Inferior parietal cortex (tissue), 1 donor: ENCODE measurements at regions not wholly inside any gene's neighbourhood (a gene's known extent, or its start where the extent isn't known, plus 50 kb on each side); places are given as distances from the start of the nearest gene placed in this dataset.

Experiments used
- DNase-seq: peaks from one replicate; pipeline ENCODE4 v3.0.0-alpha.2; 2016; ENCODE audit errors: extremely low spot score

- no peak for DNase-seq
Measured at GRCh38 chr11:70607561-70607960, 209.2 kb downstream of the CTTN start.

DNA sequence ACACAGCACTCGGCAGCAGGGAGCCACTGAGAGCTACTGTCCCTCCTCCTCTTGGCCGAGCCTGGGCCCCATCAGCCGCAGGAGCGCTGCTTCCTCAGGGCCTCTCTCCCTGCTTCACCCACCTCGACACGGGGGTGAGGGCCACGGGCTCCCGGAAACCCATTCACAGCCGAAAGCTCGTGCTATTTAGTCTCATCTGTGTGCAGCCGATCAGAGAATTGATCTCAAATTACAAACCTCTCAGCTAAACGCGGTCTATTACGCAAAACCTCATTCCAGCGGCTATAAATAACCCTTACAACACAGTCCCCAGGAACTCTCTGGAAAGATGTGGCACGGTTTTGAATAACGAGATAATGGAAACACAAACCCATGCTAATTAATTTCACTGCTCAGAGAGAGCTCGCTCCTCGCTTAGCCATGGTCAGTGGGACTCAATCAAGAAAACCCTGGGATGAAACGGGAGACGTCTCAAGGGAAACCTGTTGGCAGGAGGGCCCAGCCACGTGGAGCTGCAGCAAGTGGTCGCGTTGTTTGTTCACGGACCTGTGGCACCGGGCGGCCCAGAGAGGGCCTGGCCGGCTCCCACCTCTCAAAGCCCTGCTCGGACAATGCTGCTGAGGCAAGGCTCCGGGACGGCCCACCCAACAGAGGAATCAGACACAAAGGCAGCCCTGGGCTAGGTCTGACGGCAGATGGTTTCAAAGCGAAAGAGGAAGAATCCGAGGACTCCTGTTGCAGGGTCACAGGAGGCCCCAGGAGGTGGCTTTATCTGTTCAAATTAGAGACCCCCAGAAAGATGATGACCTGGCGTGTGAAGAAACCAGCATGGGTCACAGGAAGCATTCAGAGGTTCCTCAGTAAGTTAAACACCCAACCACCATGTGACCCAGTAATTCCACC lies 210.5 kb downstream of the CTTN start:
- no peak for DNase-seq

DNA sequence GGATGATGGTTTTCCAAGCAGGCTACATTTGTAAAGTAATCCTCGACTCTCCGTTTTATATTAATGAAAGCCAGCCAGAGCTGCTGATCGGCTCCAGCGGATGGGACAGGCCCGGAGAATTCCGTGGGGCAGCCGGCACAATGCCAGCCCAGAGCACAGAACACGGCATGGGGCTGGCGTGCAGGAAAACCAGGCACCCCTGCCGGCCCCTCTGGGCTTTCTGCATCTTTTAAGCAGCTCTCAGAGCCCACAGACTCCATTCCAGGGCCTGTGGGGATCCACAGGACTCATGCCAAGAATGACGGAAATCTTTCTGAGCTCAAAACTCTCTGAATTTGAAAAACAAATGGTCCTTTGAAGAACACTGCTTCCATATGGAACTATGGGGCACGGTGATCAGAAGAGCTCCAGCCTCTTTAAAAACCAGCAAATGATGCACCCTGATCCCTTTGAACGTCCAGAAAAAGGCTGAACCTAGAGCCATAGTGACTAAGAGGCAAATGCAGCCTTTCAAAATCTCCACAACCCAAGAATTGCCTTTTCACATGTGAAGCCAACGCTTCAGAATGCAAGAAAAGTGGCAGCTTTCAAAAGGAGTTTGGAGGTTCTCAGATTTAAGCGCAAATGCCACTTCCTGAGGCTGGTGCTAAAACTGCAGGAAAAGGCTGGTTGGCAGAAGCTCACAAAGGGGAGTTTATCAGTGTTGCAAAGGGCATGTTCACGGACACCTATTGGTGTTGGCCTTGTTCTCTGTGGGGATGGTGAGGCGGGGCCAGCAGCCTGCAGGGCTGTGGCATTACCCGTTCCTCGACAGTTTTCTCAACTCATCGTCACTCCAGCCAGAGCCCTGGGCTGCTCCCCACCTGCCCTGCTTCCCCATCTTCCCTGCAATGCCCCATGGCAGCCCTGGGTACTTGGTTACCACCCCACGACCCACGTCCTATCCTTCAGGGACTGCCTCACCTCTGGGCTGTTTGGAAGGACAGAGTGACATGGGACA lies 212.5 kb downstream of the CTTN start:
- DNase-seq = no peak

DNA sequence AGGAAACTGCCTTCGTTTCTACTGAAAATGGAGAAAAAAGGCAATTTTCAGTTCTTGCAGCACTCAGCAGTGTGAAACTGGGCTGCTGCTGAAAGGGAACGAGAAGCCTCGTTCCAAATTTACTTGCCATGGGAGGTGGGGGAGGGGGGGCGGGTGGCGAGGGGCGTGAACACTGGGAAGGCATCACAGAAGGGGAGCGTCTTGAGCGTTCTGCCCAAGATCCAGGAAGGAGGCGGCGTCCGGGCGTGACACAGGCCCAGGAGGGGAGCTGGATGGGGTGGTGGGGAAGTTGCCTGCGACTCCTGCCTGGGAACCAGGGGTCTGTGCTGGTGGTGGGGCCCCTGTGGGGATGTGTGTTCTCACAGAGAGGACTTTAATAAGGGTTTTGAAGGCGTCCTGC lies 213.5 kb downstream of the CTTN start:
- no peak for DNase-seq

GRCh38 chr11:70612459-70613141 lies 214.3 kb downstream of the CTTN start:
- DNase-seq = no peak

- DNase-seq = no peak
Measured at GRCh38 chr11:70614034-70614681, 215.8 kb downstream of the CTTN start.

GRCh38 chr11:70615036-70615875 lies 216.9 kb downstream of the CTTN start:
- DNase-seq = no peak

- DNase-seq = no peak
Measured at GRCh38 chr11:70616317-70616716, 218.0 kb downstream of the CTTN start.

DNA sequence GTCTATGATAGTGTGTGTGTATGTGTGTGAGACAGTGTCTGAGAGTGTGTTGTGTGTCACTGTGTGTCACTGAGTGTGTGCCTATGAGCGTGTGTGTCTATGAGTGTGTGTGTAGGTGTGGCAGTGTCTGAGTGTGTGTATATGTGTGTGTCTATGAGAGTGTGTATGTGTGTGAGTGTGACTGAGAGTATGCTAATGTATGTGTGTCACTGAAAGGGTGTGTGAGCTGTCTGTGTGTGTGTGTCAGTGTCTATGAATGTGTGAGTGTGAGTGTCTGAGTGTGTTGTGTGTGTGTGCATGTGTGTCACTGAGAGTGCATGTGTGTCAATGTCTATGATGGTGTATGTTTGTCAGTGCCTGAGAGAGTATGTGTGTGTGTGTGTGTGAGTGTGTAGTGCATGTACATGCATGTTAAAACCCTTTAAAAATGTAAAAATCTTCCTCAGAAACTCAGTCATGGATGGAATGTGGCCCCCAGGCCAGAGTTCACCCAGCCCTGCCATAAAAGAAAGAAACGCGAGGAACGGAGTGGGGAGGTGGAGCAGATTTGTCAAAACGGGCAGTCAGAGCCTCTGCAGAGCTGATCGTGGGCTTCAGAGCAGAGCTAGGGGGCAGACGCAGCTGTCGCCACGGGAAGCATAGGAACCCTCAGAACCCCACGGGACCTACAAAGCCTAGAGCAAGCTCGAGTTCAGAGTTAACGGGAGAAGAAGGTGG lies 218.8 kb downstream of the CTTN start:
- no peak for DNase-seq

GRCh38 chr11:70618431-70619101 lies 220.2 kb downstream of the CTTN start:
- DNase-seq = no peak

DNA sequence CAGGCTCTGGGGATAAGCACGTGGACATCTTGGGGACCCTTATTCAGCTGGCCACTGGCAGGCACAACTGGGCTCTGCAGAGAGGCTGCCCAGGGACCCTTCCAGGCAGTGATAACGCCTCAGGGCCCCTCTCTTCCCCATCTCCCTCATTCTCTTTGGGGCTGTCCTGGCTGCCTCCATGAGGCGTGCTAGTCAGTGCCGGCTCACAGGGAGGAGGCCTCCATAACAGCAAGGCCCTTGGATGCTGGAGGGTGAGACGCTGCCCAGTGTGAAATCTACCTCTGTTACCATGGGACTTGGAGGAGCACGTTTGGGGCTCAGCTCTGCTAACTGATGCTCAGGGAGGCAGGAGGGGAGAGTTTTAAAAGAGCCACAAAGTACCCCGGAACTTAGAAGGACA lies 221.3 kb downstream of the CTTN start:
- DNase-seq = no peak

DNA sequence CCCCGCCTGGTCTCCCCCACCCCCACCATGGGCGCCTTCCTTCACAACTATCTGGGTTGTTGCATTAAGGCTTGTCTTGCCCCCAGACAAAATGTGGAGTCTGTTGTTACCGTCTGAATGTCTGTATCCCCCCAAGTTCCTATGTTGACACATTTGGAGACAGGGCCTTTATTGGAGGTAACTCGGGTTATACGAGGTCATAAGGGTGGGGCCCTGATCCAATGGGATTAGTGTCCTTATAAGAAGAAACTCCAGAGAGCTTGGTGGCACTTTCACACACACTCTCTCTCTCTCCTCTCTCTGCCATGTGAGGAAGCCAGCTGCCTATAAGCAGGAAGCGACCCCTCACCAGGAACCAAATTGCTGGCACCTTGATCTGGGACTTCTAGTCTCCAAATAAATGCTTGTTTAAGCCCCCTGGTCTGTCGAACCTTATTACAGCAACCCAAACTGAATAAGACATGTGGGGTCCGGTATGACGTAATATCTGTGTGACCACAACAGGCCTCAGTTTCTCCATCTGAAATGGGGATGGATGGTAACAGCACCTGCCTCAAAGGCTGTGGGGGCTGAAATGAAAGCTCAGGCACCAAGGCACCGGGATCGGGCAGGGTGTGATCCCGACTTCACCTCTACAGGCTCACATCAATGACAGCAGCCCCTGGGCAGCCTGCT lies 222.3 kb downstream of the CTTN start:
- no peak for DNase-seq

GRCh38 chr11:70621241-70621640 lies 222.9 kb downstream of the CTTN start:
- no peak for DNase-seq

GRCh38 chr11:70622091-70622490 lies 223.8 kb downstream of the CTTN start:
- no peak for DNase-seq

DNA sequence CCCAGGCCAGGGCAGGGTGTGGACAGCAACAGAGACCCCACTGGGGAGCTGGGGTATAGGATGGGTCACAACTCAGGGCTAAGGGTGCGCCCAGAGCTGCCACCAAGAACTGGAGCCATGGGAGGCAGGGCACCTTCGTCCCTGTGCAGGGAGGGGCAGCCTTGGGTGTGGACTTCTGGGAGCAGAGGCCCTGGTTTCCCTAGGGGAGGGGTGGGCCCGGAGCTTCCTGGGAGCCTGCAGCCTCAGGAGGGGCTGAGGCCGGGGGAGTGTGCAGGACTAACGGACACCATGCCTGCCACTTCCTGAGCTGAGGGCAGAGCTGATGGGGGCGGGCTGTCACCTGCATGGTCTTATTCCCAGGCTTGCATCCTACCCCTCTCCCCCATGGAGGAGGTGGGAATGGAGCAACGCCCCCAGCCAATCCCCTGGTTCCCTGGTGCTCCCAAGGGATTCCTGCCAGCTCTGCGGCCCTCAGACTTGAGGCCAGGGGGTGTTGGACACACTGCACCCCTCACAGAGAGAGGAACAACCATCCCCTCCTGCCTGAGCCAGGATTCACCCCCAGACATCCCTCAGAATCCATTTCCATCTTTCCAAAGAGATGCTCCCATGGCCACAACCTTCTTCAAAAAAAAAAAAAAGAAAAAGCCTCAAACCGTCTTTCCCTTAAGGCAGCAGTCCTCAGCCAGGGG lies 225.7 kb downstream of the CTTN start:
- DNase-seq = no peak

DNA sequence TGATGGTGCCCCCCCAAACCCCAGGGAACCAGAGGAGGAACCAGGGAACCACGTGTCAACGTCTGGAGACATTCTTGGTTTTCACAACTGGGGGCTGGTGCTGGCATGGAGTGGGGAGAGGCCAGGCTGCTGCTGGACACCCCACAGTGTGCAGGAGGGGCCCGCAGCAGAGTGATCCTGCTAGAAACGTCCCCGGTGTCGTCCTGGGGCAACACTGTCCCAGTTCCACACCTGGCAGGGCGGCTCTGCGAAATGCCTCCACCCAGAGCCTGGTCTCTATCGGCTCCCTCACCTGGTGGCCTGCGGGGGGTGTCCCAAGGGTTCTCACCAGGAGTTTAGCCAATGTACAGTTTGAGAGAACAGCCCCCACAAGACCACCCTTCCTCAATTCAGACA lies 226.3 kb downstream of the CTTN start:
- no peak for DNase-seq

GRCh38 chr11:70625051-70625450 lies 226.7 kb downstream of the CTTN start:
- no peak for DNase-seq
